ENCODE measurements at regions not wholly inside any gene's neighbourhood (a gene's known extent, or its start where the extent isn't known, plus 50 kb on each side); places are given as distances from the start of the nearest gene placed in this dataset.

DNA sequence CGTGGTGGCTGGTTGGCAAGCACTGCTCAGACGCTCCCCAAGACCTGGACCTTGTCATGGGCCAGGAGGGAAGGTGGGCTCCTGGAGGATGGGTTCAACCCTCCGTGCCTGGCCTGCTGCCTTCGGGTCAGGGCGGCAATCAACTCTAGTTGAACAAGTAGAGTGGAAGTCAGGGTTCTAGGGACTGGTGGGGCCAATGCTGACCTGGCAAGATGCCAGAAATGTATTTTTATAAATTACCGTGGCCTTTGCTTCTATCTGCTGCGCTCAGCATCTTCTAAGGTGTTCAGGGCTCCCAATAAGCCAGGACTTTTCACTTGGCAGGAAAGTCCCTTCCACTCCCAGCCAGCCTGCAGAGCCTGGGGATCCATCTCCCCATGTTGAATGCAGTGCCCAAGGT, 207.1 kb upstream of the N4BP1 start:
- Histone ChIP-seq H3K4me3 (ENCODE audit: low read length) (no peak overlapping the region), H3F3A (ENCODE audit: control insufficient read depth, insufficient read depth) (no peaks in the 10 kb centered on the region), H3K4me1 (ENCODE audit: control insufficient read depth, low read length) (no peaks in the 10 kb centered on the region), H3K27ac (ENCODE audit: low read depth, low read length) (no peak overlapping the region), H3K9me2 (replicated peaks; ENCODE audit: control insufficient read depth, low read length) (no peaks in the 10 kb centered on the region), H3K79me2 (ENCODE audit: control insufficient read depth, low read length) (no peaks in the 10 kb centered on the region), H3K4me2 (ENCODE audit: low read length) (no peak overlapping the region), H3K9me3 (ENCODE audit: control insufficient read depth, insufficient read depth, low read length) (no peaks in the 10 kb centered on the region), H3K27me3 (ENCODE audit: control insufficient read depth, low read length) (no peaks in the 10 kb centered on the region), H4K20me1 (ENCODE audit: control insufficient read depth, insufficient read depth, low read depth, low read length) (no peaks in the 10 kb centered on the region), H3K36me3 (ENCODE audit: control insufficient read depth, low read length) (no peaks in the 10 kb centered on the region)
- TF ChIP-seq, protein P1, sequence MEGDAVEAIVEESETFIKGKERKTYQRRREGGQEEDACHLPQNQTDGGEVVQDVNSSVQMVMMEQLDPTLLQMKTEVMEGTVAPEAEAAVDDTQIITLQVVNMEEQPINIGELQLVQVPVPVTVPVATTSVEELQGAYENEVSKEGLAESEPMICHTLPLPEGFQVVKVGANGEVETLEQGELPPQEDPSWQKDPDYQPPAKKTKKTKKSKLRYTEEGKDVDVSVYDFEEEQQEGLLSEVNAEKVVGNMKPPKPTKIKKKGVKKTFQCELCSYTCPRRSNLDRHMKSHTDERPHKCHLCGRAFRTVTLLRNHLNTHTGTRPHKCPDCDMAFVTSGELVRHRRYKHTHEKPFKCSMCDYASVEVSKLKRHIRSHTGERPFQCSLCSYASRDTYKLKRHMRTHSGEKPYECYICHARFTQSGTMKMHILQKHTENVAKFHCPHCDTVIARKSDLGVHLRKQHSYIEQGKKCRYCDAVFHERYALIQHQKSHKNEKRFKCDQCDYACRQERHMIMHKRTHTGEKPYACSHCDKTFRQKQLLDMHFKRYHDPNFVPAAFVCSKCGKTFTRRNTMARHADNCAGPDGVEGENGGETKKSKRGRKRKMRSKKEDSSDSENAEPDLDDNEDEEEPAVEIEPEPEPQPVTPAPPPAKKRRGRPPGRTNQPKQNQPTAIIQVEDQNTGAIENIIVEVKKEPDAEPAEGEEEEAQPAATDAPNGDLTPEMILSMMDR (IDR thresholded peaks at IDR 0.05; ENCODE audit: low read depth, low read length, poor library complexity, severe bottlenecking), result no peak
- no peak for TF ChIP-seq EZH2phosphoT487 (IDR thresholded peaks at IDR 0.05; ENCODE audit: borderline replicate concordance, low read length)

DNA sequence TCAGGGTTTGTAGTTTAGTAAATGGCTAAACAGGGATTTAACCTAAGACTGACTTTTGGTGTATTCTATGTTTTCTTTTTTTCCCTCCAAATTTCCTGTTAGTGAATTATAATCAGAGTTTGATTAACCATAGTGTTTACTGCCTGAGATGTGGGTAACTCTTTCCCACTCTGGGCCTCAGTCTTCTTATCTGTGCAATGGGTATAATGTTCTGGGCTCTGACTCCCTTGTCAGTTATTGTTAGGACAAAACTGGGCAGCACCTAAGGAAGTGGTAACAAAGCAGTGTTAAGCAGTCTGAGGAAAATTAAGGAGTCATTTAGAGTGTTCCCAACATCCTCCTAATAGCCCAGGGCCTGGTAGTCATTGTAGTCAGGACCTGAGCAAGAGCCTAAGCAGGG, 206.4 kb upstream of the N4BP1 start:
- Histone ChIP-seq H3K36me3 (ENCODE audit: control insufficient read depth, low read length) (no peaks in the 10 kb centered on the region), H3K4me3 (ENCODE audit: low read length) (no peak overlapping the region), H3K79me2 (ENCODE audit: control insufficient read depth, low read length) (no peaks in the 10 kb centered on the region), H3K9me2 (replicated peaks; ENCODE audit: control insufficient read depth, low read length) (no peaks in the 10 kb centered on the region), H3K27ac (ENCODE audit: low read depth, low read length) (no peak overlapping the region), H3K27me3 (ENCODE audit: control insufficient read depth, low read length) (no peaks in the 10 kb centered on the region), H3K9me3 (ENCODE audit: control insufficient read depth, insufficient read depth, low read length) (no peaks in the 10 kb centered on the region), H3K4me1 (ENCODE audit: control insufficient read depth, low read length) (no peaks in the 10 kb centered on the region), H3F3A (ENCODE audit: control insufficient read depth, insufficient read depth) (no peaks in the 10 kb centered on the region), H4K20me1 (ENCODE audit: control insufficient read depth, insufficient read depth, low read depth, low read length) (no peaks in the 10 kb centered on the region), H3K4me2 (ENCODE audit: low read length) (no peak overlapping the region)
- no peak for TF ChIP-seq EZH2phosphoT487 (IDR thresholded peaks at IDR 0.05; ENCODE audit: borderline replicate concordance, low read length)
- TF ChIP-seq, protein P1 (IDR thresholded peaks at IDR 0.05; ENCODE audit: low read depth, low read length, poor library complexity, severe bottlenecking), result no peak

DNA sequence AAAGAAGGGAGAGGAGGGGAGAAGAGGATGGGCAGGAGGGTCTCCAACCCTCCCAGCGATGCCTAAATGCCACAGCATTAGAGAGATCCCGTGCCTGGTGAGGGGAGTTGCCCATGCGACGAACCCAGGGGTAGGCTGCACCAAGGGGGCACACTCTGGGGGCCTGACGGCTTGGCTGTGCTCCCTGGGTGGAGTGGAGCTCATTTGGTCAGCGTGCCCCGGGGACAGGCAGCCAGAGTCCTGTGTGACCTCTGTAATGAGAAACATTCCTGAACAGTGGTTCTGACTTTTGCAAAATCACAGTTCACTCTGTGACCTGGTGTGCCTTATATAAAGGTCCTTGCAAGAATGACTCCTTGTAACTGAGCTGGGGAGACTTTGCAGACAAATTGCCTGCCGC, 205.0 kb upstream of the N4BP1 start:
- H3K27ac ChIP-seq (ENCODE audit: low read depth, low read length), result no peak overlapping the region
- no peak overlapping the region for H3K4me2 ChIP-seq (ENCODE audit: low read length)
- TF ChIP-seq EZH2phosphoT487 (IDR thresholded peaks at IDR 0.05; ENCODE audit: borderline replicate concordance, low read length), result no peak
- TF ChIP-seq, protein P1 (IDR thresholded peaks at IDR 0.05; ENCODE audit: low read depth, low read length, poor library complexity, severe bottlenecking), result no peak
- no peaks in the 10 kb centered on the region for H3K9me2 ChIP-seq (replicated peaks; ENCODE audit: control insufficient read depth, low read length)
- no peaks in the 10 kb centered on the region for H3K4me1 ChIP-seq (ENCODE audit: control insufficient read depth, low read length)
- no peaks in the 10 kb centered on the region for H4K20me1 ChIP-seq (ENCODE audit: control insufficient read depth, insufficient read depth, low read depth, low read length)
- H3K9me3 ChIP-seq (ENCODE audit: control insufficient read depth, insufficient read depth, low read length), result no peaks in the 10 kb centered on the region
- no peaks in the 10 kb centered on the region for H3F3A ChIP-seq (ENCODE audit: control insufficient read depth, insufficient read depth)
- H3K79me2 ChIP-seq (ENCODE audit: control insufficient read depth, low read length), result no peaks in the 10 kb centered on the region
- no peak overlapping the region for H3K4me3 ChIP-seq (ENCODE audit: low read length)
- H3K36me3 ChIP-seq (ENCODE audit: control insufficient read depth, low read length), result no peaks in the 10 kb centered on the region
- H3K27me3 ChIP-seq (ENCODE audit: control insufficient read depth, low read length), result no peaks in the 10 kb centered on the region

DNA sequence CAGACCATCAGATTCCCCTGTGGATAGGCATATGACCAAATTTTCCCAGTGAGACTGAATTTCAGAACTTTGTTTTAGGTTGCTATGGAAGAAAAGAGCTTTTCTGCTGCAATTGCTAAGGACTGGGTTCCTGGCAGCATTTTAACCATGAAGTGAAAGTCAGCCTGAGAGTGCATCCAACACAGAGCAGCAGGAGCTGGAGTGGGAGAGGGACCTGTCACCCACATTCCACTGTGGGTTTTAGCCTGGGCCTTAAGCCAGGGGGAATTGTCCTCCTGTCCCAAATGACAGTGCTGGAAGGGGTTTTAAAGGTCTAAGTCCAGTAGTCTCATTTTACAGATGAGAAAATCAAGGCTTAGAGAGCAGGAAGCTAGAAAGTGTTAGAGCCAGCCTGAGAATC, 203.5 kb upstream of the N4BP1 start:
- TF ChIP-seq EZH2phosphoT487 (IDR thresholded peaks at IDR 0.05; ENCODE audit: borderline replicate concordance, low read length), result no peak
- TF ChIP-seq, protein P1 (IDR thresholded peaks at IDR 0.05; ENCODE audit: low read depth, low read length, poor library complexity, severe bottlenecking), result no peak
- Histone ChIP-seq H3K4me2 (ENCODE audit: low read length) (no peak overlapping the region), H3K9me2 (replicated peaks; ENCODE audit: control insufficient read depth, low read length) (no peaks in the 10 kb centered on the region), H3K4me1 (ENCODE audit: control insufficient read depth, low read length) (no peaks in the 10 kb centered on the region), H3F3A (ENCODE audit: control insufficient read depth, insufficient read depth) (no peaks in the 10 kb centered on the region), H3K27ac (ENCODE audit: low read depth, low read length) (no peak overlapping the region), H3K9me3 (ENCODE audit: control insufficient read depth, insufficient read depth, low read length) (no peaks in the 10 kb centered on the region), H3K4me3 (ENCODE audit: low read length) (no peak overlapping the region), H3K79me2 (ENCODE audit: control insufficient read depth, low read length) (no peaks in the 10 kb centered on the region), H3K36me3 (ENCODE audit: control insufficient read depth, low read length) (no peaks in the 10 kb centered on the region), H4K20me1 (ENCODE audit: control insufficient read depth, insufficient read depth, low read depth, low read length) (no peaks in the 10 kb centered on the region), H3K27me3 (ENCODE audit: control insufficient read depth, low read length) (no peaks in the 10 kb centered on the region)
